ENCODE measurements at regions not wholly inside any gene's neighbourhood (a gene's known extent, or its start where the extent isn't known, plus 50 kb on each side); places are given as distances from the start of the nearest gene placed in this dataset.
A peak's percentile ranks its signal among the peaks of the same experiment; 100 is the strongest.

- TF ChIP-seq CTCF (IDR thresholded peaks at IDR 0.05) (peak; percentile 64 to 87 (median 80)), POLR2A (IDR thresholded peaks at IDR 0.05) (no peak)
Observed at GRCh38 chr21:36260030-36260787, 59.8 kb upstream of the MORC3 start.
